Transverse colon (tissue), 4 donors: ENCODE measurements at regions not wholly inside any gene's neighbourhood (a gene's known extent, or its start where the extent isn't known, plus 50 kb on each side); places are given as distances from the start of the nearest gene placed in this dataset.

Experiments
- POLR2AphosphoS5 ChIP-seq, 3 donors: sonication (generic); formaldehyde crosslinking; IDR thresholded peaks; one replicate each; pipeline ENCODE4 v1.6.1; 2016; ENCODE audit warnings: antibody characterized with exemption in 3 of 3
- TF ChIP-seq, protein P1 (sequence below), 5 experiments: fragments of 200-600 bp in 3 of 5; fragments of 450-650 bp in 2 of 5; sonication (generic) in 3 of 5; IDR thresholded peaks; 1 replicate in 2 of 5; 2 replicates in 3 of 5; pipeline ENCODE4 v1.5.1; 2016 to 2017; ENCODE audit warnings: antibody characterized with exemption in 5 of 5, inconsistent platforms in 3 of 5, mild to moderate bottlenecking in 2 of 5, moderate library complexity in 1 of 5

DNA sequence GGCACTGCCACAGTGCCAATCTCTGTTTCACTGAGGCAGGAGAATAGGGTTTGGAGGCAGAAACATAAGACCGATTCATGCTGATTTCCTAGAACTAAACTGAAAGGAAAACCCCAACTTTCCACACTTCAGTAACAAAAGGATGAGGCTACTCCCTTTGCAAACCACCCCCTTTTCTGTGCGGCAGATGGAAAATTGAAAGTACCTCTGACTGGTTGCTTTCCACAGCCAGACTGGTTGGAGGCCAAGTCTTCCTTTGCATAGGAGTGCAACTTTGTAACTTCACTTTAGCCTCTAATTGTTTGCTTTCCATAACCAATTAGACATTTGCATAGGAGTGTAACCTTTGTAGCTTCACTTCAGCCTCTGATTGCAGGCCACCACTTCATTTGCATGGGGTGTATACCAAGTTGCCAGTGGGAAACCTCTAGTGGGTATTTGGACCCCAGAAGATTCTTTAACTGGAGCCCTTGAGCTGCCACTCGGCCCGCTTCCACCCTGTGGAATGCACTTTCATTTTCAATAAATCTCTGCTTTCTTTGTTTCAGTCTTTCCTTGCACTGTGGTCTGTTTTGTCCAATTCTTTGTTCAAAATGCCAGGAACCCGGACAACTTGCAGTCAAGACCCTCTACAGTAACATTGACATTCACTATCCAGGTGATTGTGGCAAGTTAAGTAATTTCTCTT is 252.0 kb downstream of the UTP18 start:
- TF ChIP-seq, protein P1, sequence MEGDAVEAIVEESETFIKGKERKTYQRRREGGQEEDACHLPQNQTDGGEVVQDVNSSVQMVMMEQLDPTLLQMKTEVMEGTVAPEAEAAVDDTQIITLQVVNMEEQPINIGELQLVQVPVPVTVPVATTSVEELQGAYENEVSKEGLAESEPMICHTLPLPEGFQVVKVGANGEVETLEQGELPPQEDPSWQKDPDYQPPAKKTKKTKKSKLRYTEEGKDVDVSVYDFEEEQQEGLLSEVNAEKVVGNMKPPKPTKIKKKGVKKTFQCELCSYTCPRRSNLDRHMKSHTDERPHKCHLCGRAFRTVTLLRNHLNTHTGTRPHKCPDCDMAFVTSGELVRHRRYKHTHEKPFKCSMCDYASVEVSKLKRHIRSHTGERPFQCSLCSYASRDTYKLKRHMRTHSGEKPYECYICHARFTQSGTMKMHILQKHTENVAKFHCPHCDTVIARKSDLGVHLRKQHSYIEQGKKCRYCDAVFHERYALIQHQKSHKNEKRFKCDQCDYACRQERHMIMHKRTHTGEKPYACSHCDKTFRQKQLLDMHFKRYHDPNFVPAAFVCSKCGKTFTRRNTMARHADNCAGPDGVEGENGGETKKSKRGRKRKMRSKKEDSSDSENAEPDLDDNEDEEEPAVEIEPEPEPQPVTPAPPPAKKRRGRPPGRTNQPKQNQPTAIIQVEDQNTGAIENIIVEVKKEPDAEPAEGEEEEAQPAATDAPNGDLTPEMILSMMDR (IDR thresholded peaks at IDR 0.05), result no peak
- TF ChIP-seq POLR2AphosphoS5 (IDR thresholded peaks at IDR 0.05), result no peak
